C4-2B (cell line): ENCODE measurements at regions not wholly inside any gene's neighbourhood (a gene's known extent, or its start where the extent isn't known, plus 50 kb on each side); places are given as distances from the start of the nearest gene placed in this dataset.

Source experiments
- CTCF ChIP-seq: fragments of 450-650 bp; conservative IDR thresholded peaks from 2 replicates; pipeline ENCODE4 v1.5.1; 2017; ENCODE audit warnings: mild to moderate bottlenecking
- ZFX ChIP-seq: fragments of 450-650 bp; IDR thresholded peaks from 2 replicates; pipeline ENCODE4 v1.6.1; 2017

- TF ChIP-seq CTCF: no peak
- no peak for TF ChIP-seq ZFX
Observed at GRCh38 chr14:34035177-34035933, 84.5 kb upstream of the EGLN3 start.
